ENCODE measurements at regions not wholly inside any gene's neighbourhood (a gene's known extent, or its start where the extent isn't known, plus 50 kb on each side); places are given as distances from the start of the nearest gene placed in this dataset.

DNA sequence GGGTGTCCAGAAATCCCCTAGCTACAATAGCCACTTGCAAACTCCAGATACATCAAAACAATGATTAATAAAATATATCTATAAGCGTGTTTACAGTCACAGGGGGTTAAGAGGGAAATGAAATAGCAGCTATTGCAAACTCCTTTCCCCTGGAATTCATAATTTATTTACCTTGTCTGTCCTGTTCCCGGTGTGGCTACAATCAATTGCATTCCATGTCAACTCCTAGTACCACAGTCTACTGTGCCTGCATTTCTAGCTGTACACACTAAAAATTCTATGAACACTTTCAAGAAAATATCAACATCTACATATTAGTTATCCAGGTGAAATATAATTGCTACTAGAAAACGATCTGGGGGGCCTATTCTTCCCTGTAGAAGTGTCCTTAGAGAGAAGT lies 217.6 kb downstream of the ELAVL2 start:
- TF ChIP-seq, protein P1, sequence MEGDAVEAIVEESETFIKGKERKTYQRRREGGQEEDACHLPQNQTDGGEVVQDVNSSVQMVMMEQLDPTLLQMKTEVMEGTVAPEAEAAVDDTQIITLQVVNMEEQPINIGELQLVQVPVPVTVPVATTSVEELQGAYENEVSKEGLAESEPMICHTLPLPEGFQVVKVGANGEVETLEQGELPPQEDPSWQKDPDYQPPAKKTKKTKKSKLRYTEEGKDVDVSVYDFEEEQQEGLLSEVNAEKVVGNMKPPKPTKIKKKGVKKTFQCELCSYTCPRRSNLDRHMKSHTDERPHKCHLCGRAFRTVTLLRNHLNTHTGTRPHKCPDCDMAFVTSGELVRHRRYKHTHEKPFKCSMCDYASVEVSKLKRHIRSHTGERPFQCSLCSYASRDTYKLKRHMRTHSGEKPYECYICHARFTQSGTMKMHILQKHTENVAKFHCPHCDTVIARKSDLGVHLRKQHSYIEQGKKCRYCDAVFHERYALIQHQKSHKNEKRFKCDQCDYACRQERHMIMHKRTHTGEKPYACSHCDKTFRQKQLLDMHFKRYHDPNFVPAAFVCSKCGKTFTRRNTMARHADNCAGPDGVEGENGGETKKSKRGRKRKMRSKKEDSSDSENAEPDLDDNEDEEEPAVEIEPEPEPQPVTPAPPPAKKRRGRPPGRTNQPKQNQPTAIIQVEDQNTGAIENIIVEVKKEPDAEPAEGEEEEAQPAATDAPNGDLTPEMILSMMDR (IDR thresholded peaks at IDR 0.05; ENCODE audit: unreplicated experiment) = no peak
- no peak overlapping the region for H3K27ac Mint-ChIP-seq
- H3K4me3 Mint-ChIP-seq = no peak overlapping the region
- peaks cover 13% of the 10 kb centered on the region for H3K4me1 Mint-ChIP-seq
- H3K27me3 Mint-ChIP-seq (ENCODE audit: low read depth) = no peaks in the 10 kb centered on the region
- peaks cover 5% of the 10 kb centered on the region for H3K9me3 Mint-ChIP-seq
- H3K36me3 Mint-ChIP-seq = no peaks in the 10 kb centered on the region
- DNase-seq (ENCODE audit: low spot score in 2 of 2, unreplicated experiment in 2 of 2) = no peak

DNA sequence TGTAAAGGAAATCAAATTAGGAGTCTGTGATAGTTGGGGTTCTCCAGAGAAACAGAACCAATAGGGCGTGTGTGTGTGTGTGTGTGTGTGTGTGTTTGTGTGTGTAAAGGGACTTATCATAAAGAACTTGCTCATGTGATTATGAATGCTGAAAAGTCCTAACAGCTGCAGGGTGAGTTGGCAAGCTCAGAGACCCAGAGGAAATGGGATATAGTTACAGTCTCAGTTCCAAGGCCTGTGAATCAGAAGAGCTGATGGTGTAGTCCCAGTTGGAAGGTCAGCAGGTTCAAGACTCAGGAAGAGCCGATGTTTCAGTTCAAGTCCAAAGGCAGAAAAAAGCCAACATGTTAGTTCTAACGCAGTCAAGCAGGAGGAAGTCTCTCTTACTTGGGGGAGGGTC lies 214.2 kb downstream of the ELAVL2 start:
- TF ChIP-seq, protein P1 (IDR thresholded peaks at IDR 0.05; ENCODE audit: unreplicated experiment) = no peak
- H3K9me3 Mint-ChIP-seq = no peaks in the 10 kb centered on the region
- DNase-seq (ENCODE audit: low spot score in 2 of 2, unreplicated experiment in 2 of 2) = no peak
- no peaks in the 10 kb centered on the region for H3K36me3 Mint-ChIP-seq
- no peak overlapping the region for H3K4me3 Mint-ChIP-seq
- no peaks in the 10 kb centered on the region for H3K27me3 Mint-ChIP-seq (ENCODE audit: low read depth)
- H3K27ac Mint-ChIP-seq = no peak overlapping the region
- peaks cover 13% of the 10 kb centered on the region for H3K4me1 Mint-ChIP-seq

DNA sequence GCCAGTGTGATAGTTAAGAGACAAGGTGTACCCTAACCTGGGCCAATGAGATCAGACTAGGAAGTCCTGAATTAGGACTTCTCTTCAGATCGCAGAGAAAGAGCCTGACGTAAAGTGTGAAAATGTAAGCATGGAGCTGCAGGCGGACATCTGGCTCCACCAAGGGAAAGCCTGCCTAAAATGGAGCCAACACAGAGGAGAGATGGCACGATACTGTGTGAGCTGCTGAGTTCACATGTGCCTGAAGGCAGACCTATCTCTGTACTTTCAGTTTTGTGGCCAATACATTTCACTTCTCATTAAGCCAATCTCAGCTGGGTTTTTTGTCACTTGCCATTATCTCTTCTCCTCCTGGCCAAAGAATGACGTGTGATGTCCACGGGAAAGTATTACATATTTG lies 210.5 kb downstream of the ELAVL2 start:
- H3K27me3 Mint-ChIP-seq (ENCODE audit: low read depth) = no peaks in the 10 kb centered on the region
- no peaks in the 10 kb centered on the region for H3K9me3 Mint-ChIP-seq
- H3K4me1 Mint-ChIP-seq = no peaks in the 10 kb centered on the region
- no peak overlapping the region for H3K27ac Mint-ChIP-seq
- no peaks in the 10 kb centered on the region for H3K36me3 Mint-ChIP-seq
- no peak overlapping the region for H3K4me3 Mint-ChIP-seq
- DNase-seq (ENCODE audit: low spot score in 2 of 2, unreplicated experiment in 2 of 2) = no peak
- TF ChIP-seq, protein P1 (IDR thresholded peaks at IDR 0.05; ENCODE audit: unreplicated experiment) = no peak

DNA sequence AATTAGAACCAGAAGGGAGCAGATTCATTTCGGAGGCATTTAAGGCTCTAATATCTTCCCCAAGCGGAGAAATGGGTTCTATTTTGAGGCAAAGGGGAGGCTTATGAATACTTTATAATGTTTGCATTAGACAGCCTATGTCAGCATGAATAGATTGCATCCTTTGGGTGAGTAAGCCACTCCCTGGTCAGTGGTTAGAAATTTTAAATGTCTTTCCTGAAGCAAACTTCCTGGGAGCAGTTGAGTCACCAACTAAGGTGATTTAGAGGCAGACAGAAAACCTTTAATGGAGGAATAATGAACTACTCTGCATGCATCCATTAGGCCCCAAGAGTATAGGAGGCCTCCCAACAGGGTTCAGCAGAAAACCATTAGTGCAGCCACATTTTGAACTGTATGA lies 204.9 kb downstream of the ELAVL2 start:
- no peak for DNase-seq (ENCODE audit: low spot score in 2 of 2, unreplicated experiment in 2 of 2)
- Mint-ChIP-seq H3K27ac (no peak overlapping the region), H3K9me3 (peaks cover 3% of the 10 kb centered on the region), H3K27me3 (ENCODE audit: low read depth) (no peaks in the 10 kb centered on the region), H3K4me3 (no peak overlapping the region), H3K36me3 (no peaks in the 10 kb centered on the region), H3K4me1 (no peaks in the 10 kb centered on the region)
- TF ChIP-seq, protein P1 (IDR thresholded peaks at IDR 0.05; ENCODE audit: unreplicated experiment) = no peak

DNA sequence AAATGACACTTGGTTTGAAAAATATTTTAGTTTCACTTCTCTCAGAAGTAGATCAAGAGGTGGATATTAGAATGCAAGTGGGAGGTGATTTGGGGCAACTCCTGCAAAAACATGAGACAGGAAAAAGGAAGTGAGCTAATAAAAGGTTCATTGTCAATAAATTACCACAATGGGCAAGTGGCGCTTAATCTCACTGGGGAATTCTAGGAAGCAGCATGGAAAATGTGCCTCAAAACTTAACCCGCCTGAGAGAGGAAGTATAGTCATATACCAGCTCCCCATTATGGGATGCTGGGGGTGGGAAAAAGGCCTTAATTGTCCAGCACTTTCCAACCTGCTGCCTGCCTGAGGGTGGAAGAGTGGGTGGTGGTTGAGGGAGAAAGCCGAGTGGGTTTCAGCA lies 204.1 kb downstream of the ELAVL2 start:
- Mint-ChIP-seq H3K27ac (no peak overlapping the region), H3K4me3 (no peak overlapping the region), H3K27me3 (ENCODE audit: low read depth) (no peaks in the 10 kb centered on the region), H3K4me1 (no peaks in the 10 kb centered on the region), H3K9me3 (peaks cover 7% of the 10 kb centered on the region), H3K36me3 (no peaks in the 10 kb centered on the region)
- TF ChIP-seq, protein P1 (IDR thresholded peaks at IDR 0.05; ENCODE audit: unreplicated experiment) = no peak
- no peak for DNase-seq (ENCODE audit: low spot score in 2 of 2, unreplicated experiment in 2 of 2)

DNA sequence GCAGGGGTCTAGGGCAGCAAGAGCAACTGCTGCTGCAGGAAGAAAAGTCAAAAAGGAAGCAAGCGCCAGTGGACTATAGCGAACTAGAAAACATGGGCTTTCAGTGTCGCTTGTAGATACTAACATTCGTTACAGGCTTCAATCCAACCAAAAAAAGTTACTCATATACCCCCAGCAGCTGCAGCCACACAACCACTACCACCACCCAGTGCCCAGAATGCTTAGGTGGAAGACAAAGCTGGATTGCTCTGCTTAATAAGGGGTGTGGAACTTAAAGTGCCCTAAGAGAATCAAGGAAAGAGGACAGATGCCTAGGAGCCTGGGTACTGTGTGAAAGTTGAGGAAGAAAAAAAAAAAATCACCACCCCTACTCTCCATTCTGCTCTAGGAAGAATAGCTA lies 203.6 kb downstream of the ELAVL2 start:
- DNase-seq (ENCODE audit: low spot score in 2 of 2, unreplicated experiment in 2 of 2) = no peak
- Mint-ChIP-seq H3K36me3 (no peaks in the 10 kb centered on the region), H3K27me3 (ENCODE audit: low read depth) (no peaks in the 10 kb centered on the region), H3K4me1 (no peaks in the 10 kb centered on the region), H3K27ac (no peak overlapping the region), H3K9me3 (peaks cover 7% of the 10 kb centered on the region), H3K4me3 (no peak overlapping the region)
- TF ChIP-seq, protein P1 (IDR thresholded peaks at IDR 0.05; ENCODE audit: unreplicated experiment) = no peak

All from mesothelial cell of epicardium (in vitro differentiated cells).